ENCODE measurements at regions not wholly inside any gene's neighbourhood (a gene's known extent, or its start where the extent isn't known, plus 50 kb on each side); places are given as distances from the start of the nearest gene placed in this dataset.
A peak's percentile ranks its signal among the peaks of the same experiment; 100 is the strongest.
"Not testable (repeated sequence)": the region's sequence is repeated elsewhere in the genome, so short reads cannot be mapped to it uniquely, and the experiment has no call there.

- DNase-seq: no peak
Measured at GRCh38 chr4:13903061-13903460, 275.5 kb upstream of the BOD1L1 start.

- no peak for DNase-seq
Measured at GRCh38 chr4:13903901-13904300, 276.4 kb upstream of the BOD1L1 start.

GRCh38 chr4:13905543-13905942 is 278.0 kb upstream of the BOD1L1 start:
- no peak for DNase-seq

GRCh38 chr4:13906727-13907126 is 279.2 kb upstream of the BOD1L1 start:
- DNase-seq: no peak

GRCh38 chr4:13907255-13907751 is 279.8 kb upstream of the BOD1L1 start:
- peak; percentile 2 to 85 for DNase-seq

GRCh38 chr4:13908455-13908854 is 280.9 kb upstream of the BOD1L1 start:
- DNase-seq: no peak

- no peak for DNase-seq
Measured at GRCh38 chr4:13910556-13910955, 283.0 kb upstream of the BOD1L1 start.

- no peak for DNase-seq
Measured at GRCh38 chr4:13911256-13911655, 283.7 kb upstream of the BOD1L1 start.

GRCh38 chr4:13912436-13912925 is 285.0 kb upstream of the BOD1L1 start:
- peak; percentile 5 to 33 for DNase-seq

- peak; percentile 58 to 61 for DNase-seq
Measured at GRCh38 chr4:13912966-13913365, 285.4 kb upstream of the BOD1L1 start.

- DNase-seq: no peak
Measured at GRCh38 chr4:13917015-13917414, 289.5 kb upstream of the BOD1L1 start.

- no peak for DNase-seq
Measured at GRCh38 chr4:13918110-13918509, 290.6 kb upstream of the BOD1L1 start.

- no peak for DNase-seq
Measured at GRCh38 chr4:13918991-13919441, 291.5 kb upstream of the BOD1L1 start.

GRCh38 chr4:13920111-13920875 is 292.8 kb upstream of the BOD1L1 start:
- no peak for DNase-seq

GRCh38 chr4:13920901-13921300 is 293.4 kb upstream of the BOD1L1 start:
- DNase-seq: peak; percentile 20 to 63

GRCh38 chr4:13921805-13922204 is 294.3 kb upstream of the BOD1L1 start:
- no peak for DNase-seq

GRCh38 chr4:13922459-13922858 is 294.9 kb upstream of the BOD1L1 start:
- no peak for DNase-seq

GRCh38 chr4:13922873-13923645 is 295.5 kb upstream of the BOD1L1 start:
- DNase-seq: no peak

GRCh38 chr4:13924900-13925299 is 297.4 kb upstream of the BOD1L1 start:
- DNase-seq: not testable (repeated sequence)

- no peak for DNase-seq
Measured at GRCh38 chr4:13928214-13928613, 300.7 kb upstream of the BOD1L1 start.

- no peak for DNase-seq
Measured at GRCh38 chr4:13930155-13930554, 302.6 kb upstream of the BOD1L1 start.

GRCh38 chr4:13933191-13933590 is 305.7 kb upstream of the BOD1L1 start:
- no peak for DNase-seq

- DNase-seq: no peak
Measured at GRCh38 chr4:13938299-13938698, 310.8 kb upstream of the BOD1L1 start.

GRCh38 chr4:13940921-13941320 is 313.4 kb upstream of the BOD1L1 start:
- no peak for DNase-seq

Measured in inflammatory macrophage treated with lipopolysaccharide for 1 hour (primary cell).